ENCODE measurements at regions not wholly inside any gene's neighbourhood (a gene's known extent, or its start where the extent isn't known, plus 50 kb on each side); places are given as distances from the start of the nearest gene placed in this dataset.

DNA sequence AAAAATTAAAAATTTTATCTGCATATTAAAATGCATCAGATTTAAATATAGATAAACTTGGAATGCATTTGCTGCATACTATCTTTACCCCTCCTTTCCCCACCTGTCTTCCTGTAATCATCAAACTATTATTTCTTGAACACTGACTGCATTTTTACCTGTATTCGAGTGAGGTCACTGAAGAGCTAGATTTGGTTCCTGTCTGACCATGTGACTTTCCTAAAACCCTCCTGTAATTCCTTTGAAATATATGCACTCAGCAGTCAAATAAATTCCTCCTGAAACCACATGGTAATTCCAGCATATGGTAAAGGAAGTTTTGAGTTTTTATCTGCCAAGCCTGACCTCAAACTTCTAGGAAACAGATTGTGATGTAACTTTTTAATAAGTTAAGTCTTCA, 445.6 kb upstream of the FRG2C start:
- TF ChIP-seq CTCF (IDR thresholded peaks at IDR 0.05) (no peak), POLR2A (IDR thresholded peaks at IDR 0.05) (no peak)

All from right lobe of liver (tissue), 4 donors.